Prostate gland (tissue), 2 donors: ENCODE measurements at regions not wholly inside any gene's neighbourhood (a gene's known extent, or its start where the extent isn't known, plus 50 kb on each side); places are given as distances from the start of the nearest gene placed in this dataset.

ENCODE experiments used
- DNase-seq: peaks from one replicate; pipeline ENCODE4 v3.0.0-alpha.2; 2019; ENCODE audit warnings: low spot score
- H3K27ac ChIP-seq, 2 donors: fragments of 200-600 bp; sonication (generic); 2 replicates each; pipeline ENCODE4 v1.5.1; 2017 to 2019
- H3K27me3 ChIP-seq: fragments of 200-600 bp; sonication (generic); replicated peaks from 2 replicates; pipeline ENCODE4 v1.5.1; 2019; ENCODE audit not compliant: insufficient read depth
- H3K36me3 ChIP-seq, 2 donors: fragments of 200-600 bp; sonication (generic); 1 replicate in 1 of 2; 2 replicates in 1 of 2; pipeline versions ENCODE4 v1.5.1 to v1.8.1; 2017 to 2019
- H3K4me1 ChIP-seq: fragments of 200-600 bp; sonication (generic); replicated peaks from 2 replicates; pipeline ENCODE4 v1.5.1; 2019
- H3K4me3 ChIP-seq, 2 donors: fragments of 200-600 bp; sonication (generic); 2 replicates each; pipeline ENCODE4 v1.5.1; 2017 to 2019
- H3K9me3 ChIP-seq: fragments of 200-600 bp; sonication (generic); 2 replicates; pipeline ENCODE4 v1.5.1; 2017
- CTCF ChIP-seq, 4 experiments: fragments of 200-600 bp in 2 of 4; fragments of 450-650 bp in 2 of 4; sonication (generic) in 2 of 4; IDR thresholded peaks; 1 replicate in 3 of 4; 2 replicates in 1 of 4; pipeline ENCODE4 v1.5.1; 2016 to 2019; ENCODE audit warnings: antibody characterized with exemption in 4 of 4, mild to moderate bottlenecking in 2 of 4, moderate library complexity in 2 of 4
- POLR2A ChIP-seq: fragments of 450-650 bp; IDR thresholded peaks from one replicate; pipeline ENCODE4 v1.6.1; 2016; ENCODE audit warnings: antibody characterized with exemption, mild to moderate bottlenecking
- POLR2AphosphoS5 ChIP-seq: sonication (generic); formaldehyde crosslinking; IDR thresholded peaks from one replicate; pipeline ENCODE4 v1.6.1; 2017; ENCODE audit warnings: antibody characterized with exemption
- WGBS: methylation state at CpG from one replicate; pipeline ENCODE4 v1.1.5; 2018; 5-methylcytosine and 5-hydroxymethylcytosine counted together
- intact Hi-C: fragments of 100-400 bp; cut with DNase I; formaldehyde crosslinking; loops from one replicate; pipeline ENCODE4 v1.14.2; 2022

GRCh38 chr2:66721776-66722175, 286.9 kb downstream of the MEIS1 start:
- H3K27me3 ChIP-seq: no peaks in the 10 kb centered on the region
- no peak overlapping the region for H3K4me3 ChIP-seq
- TF ChIP-seq POLR2AphosphoS5 (no peak), CTCF (IDR thresholded peaks at IDR 0.05) (no peak), POLR2A (no peak)
- intact Hi-C loops: no loop called here
- H3K27ac ChIP-seq: no peak overlapping the region
- no peaks in the 10 kb centered on the region for H3K4me1 ChIP-seq
- no peak for DNase-seq
- 89% methylated on average over 1 of the region's 1 CpG for WGBS
- no peaks in the 10 kb centered on the region for H3K9me3 ChIP-seq
- no peaks in the 10 kb centered on the region for H3K36me3 ChIP-seq

GRCh38 chr2:66724241-66724640, 289.3 kb downstream of the MEIS1 start:
- Histone ChIP-seq H3K27ac (no peak overlapping the region), H3K4me3 (no peak overlapping the region), H3K4me1 (no peaks in the 10 kb centered on the region), H3K36me3 (no peaks in the 10 kb centered on the region), H3K9me3 (no peaks in the 10 kb centered on the region), H3K27me3 (no peaks in the 10 kb centered on the region)
- TF ChIP-seq POLR2AphosphoS5 (no peak), CTCF (IDR thresholded peaks at IDR 0.05) (no peak), POLR2A (no peak)
- DNase-seq: no peak
- intact Hi-C loops: no loop called here
- WGBS: 69% methylated on average over 6 of the region's 6 CpGs

GRCh38 chr2:66729416-66730330, 294.7 kb downstream of the MEIS1 start:
- 61% methylated on average over 6 of the region's 6 CpGs for WGBS
- TF ChIP-seq POLR2A: no peak
- no peak for TF ChIP-seq CTCF (IDR thresholded peaks at IDR 0.05)
- TF ChIP-seq POLR2AphosphoS5: no peak
- Histone ChIP-seq H3K9me3 (no peaks in the 10 kb centered on the region), H3K4me3 (no peak overlapping the region), H3K27me3 (no peaks in the 10 kb centered on the region), H3K4me1 (no peaks in the 10 kb centered on the region), H3K36me3 (no peaks in the 10 kb centered on the region), H3K27ac (no peak overlapping the region)
- intact Hi-C loops: no loop called here
- DNase-seq: no peak

- no peaks in the 10 kb centered on the region for H3K9me3 ChIP-seq
- H3K27me3 ChIP-seq: no peaks in the 10 kb centered on the region
- H3K27ac ChIP-seq: no peak overlapping the region
- intact Hi-C loops: no loop called here
- no peaks in the 10 kb centered on the region for H3K4me1 ChIP-seq
- 51% methylated on average over 6 of the region's 6 CpGs for WGBS
- no peak for DNase-seq
- H3K36me3 ChIP-seq: no peaks in the 10 kb centered on the region
- no peak overlapping the region for H3K4me3 ChIP-seq
- TF ChIP-seq POLR2AphosphoS5 (no peak), CTCF (IDR thresholded peaks at IDR 0.05) (no peak), POLR2A (no peak)
Measured at GRCh38 chr2:66730441-66730840, 295.5 kb downstream of the MEIS1 start.
